A673 (cell line): ENCODE measurements at regions not wholly inside any gene's neighbourhood (a gene's known extent, or its start where the extent isn't known, plus 50 kb on each side); places are given as distances from the start of the nearest gene placed in this dataset.

Experiments
- CTCF ChIP-seq: fragments of 300-800, 200-600 bp; sonication (generic); conservative IDR thresholded peaks from 2 replicates; pipeline ENCODE4 v1.5.1; 2017; ENCODE audit warnings: low read depth, mild to moderate bottlenecking, antibody characterized with exemption, low read length, moderate library complexity, mixed read lengths
- EZH2 ChIP-seq: fragments of 200-600 bp; sonication (generic); IDR thresholded peaks from 2 replicates; pipeline ENCODE4 v1.6.1; 2017; ENCODE audit warnings: borderline replicate concordance, low read depth, mild to moderate bottlenecking, mixed read lengths, antibody characterized with exemption, low read length; ENCODE audit not compliant: poor library complexity, severe bottlenecking

- no peak for TF ChIP-seq CTCF
- TF ChIP-seq EZH2: no peak
Measured at GRCh38 chr12:38424436-38424835, 107.9 kb downstream of the ALG10B start.
